Stimulated activated CD8-positive, alpha-beta memory T cell treated with anti-CD3 and anti-CD28 coated beads, Interleukin-15, amount 100 ng/mL, for 24 hours (primary cell): ENCODE measurements at regions not wholly inside any gene's neighbourhood (a gene's known extent, or its start where the extent isn't known, plus 50 kb on each side); places are given as distances from the start of the nearest gene placed in this dataset.
"Not testable (repeated sequence)": the region's sequence is repeated elsewhere in the genome, so short reads cannot be mapped to it uniquely, and the experiment has no call there.

Experiments used
- DNase-seq: peaks from one replicate; pipeline ENCODE4 v3.0.0-alpha.2; 2020; ENCODE audit warnings: low read depth

DNA sequence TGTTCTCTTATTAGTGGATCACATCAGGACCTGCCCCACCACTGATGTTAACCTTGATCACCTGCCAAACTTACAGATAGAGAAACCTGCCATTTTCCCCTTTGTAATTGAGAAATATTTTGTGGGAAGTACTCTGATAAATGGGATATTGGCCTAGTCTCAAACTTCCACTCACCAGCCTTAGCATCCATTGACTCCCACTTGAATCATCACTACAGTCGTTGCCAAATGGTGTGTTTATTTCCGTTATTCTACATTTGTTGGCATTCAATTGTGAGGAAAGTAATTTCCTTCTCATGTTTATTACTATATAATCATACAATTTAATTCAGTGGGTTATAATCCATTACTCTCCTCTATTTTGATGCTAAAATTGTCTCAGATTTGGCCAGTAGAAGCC, 156.4 kb upstream of the CXCL13 start:
- DNase-seq, result no peak

DNA sequence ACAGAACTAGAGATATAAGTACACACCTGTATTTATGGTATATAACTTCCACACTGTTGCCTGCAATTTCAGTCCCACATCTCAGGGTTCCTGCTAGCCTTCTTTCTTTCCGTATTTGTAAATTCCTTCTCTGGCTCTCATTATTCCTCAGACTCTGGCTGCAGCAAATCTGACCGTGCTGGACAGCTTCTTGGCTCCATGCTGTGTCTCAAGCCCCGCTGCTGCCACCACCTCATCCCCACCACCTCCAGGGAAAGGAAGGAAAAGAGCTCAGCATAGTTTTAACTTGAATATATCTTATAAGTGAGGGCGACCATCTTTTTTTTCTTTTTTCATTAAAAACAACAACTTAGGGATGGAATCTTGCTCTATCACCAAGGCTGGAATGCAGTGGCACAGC, 155.6 kb upstream of the CXCL13 start:
- no peak for DNase-seq

DNA sequence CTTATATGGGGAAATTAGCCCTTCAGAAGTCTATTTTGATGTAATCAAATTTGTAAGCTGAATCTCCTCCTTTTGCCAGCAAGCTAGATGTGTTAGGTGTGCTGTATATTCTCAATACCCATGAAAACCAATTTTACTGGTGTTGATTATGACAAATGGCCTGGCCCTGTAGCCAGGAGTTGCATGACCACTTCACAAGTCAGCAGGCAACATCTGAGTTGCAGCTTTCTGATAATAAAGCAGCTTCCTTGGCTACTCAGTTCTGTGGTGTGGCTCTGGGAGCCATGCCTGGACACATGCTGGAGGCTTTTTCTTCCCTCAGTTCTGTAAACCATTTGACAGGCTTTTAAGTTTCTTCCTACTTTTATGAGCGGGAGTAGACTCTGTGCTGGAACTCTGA, 154.1 kb upstream of the CXCL13 start:
- no peak for DNase-seq

DNA sequence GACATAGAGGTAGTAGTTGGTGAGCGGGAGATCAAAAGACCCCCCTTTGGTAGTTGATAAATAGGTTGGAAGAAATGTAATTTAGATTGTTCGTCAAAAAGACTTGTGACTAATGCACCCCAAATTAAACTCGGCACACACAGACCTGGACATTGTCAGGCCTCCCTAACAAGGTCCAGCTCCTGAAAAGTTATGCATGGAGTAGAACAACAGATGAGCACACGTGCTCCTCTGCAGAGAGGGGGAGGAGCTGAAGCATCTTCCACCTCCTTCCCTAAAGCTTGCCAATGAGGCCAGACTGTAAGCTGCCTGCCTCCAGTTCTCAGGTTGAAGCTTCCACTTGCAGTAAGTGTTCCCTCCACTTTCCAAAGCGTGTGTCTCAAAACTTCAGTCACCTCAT, 153.5 kb upstream of the CXCL13 start:
- not testable (repeated sequence) for DNase-seq

GRCh38 chr4:77453911-77454310, 151.7 kb upstream of the CXCL13 start:
- no peak for DNase-seq

- DNase-seq, result no peak
Measured at GRCh38 chr4:77454858-77455257, 150.8 kb upstream of the CXCL13 start.

- DNase-seq, result not testable (repeated sequence)
Measured at GRCh38 chr4:77464100-77464499, 141.5 kb upstream of the CXCL13 start.

DNA sequence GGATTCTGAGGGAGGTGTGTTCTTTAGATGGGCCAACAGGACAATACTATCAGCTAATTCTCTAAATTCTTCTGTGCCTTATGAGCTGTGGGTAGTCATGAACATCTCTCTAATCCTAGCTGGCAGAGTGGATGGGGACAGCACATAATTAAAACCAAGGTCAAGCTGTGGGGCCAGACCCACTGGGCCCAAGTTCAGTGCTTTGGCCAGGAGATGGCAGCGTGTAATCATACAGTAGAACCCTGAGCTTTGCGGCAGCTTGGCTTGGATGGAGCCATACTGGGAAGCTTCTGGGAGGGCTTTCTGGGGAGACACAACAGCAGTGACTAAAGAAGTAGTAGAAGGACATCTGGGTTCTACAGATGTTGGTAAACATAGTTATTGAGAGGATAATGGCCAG, 140.3 kb upstream of the CXCL13 start:
- no peak for DNase-seq

DNA sequence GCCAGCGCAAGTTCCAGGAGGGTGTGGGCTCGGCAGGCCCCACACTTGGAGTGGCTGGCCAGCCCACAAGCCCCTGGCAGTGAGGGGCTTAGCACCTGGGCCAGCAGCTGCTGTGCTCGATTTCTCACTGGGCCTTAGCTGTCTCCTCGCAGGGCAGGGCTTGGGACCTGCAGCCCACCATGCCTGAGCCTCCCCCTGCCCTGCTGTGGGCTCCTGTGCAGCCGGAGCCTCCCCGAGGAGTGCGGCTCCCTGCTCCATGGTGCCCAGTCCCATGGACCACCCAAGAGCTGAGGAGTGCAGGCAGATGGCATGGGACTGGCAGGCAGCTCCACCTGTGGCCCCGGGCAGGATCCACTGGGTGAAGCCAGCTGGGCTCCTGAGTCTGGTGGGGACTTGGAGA, 139.2 kb upstream of the CXCL13 start:
- no peak for DNase-seq

- no peak for DNase-seq
Measured at GRCh38 chr4:77471821-77472495, 133.7 kb upstream of the CXCL13 start.

GRCh38 chr4:77473509-77473908, 132.1 kb upstream of the CXCL13 start:
- no peak for DNase-seq

- DNase-seq, result no peak
Measured at GRCh38 chr4:77481856-77482255, 123.8 kb upstream of the CXCL13 start.

DNA sequence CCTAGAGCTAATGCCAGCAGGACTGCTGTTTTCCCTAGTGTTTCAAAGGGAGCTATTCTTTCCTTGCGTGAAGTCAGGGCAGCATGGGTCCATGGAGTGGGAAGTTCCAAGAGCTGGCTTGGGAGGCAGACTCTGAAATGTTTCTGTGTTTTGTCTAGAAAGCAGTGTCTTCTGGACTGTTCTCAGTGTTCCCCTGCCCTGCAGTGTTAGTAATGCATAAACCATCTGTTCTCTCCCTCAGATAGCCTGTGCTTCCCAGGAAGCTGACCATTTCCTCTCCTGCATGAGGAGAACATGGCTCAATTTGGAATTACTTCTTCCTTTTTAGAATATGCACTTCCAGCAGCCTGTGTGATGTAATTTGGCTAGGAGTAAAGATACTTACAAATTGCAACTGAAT, 116.7 kb upstream of the CXCL13 start:
- DNase-seq, result no peak

DNA sequence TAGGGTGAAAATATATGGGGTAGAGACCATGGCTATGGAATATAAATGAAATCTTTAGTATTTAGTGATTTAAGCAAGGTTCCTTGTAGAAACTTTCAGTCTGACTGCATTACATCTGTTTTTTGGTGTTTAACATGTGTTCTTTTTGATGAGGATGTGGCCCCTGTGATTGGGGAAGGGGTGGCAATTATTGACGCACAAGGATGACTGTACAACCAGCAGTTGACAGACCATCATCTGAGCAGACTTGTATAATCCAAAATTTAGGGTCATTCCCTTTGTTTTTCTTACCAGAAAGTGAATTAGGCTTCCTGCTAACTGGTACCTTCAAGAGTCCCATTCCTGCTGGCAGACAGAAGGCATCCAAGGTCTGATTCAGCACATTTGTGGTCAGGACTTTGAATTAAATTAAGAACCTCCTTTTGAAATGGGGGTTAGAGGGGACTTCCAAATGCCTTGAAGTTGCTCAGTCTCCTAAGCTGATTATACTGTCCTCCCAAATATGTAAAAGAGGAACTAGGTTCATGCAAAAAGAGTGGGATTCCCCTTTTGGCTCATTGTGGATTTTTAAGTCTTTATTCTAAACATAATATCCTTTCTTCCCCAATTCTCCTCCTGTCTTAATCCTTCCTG, 112.4 kb upstream of the CXCL13 start:
- DNase-seq, result no peak

GRCh38 chr4:77493829-77494551, 111.6 kb upstream of the CXCL13 start:
- no peak for DNase-seq

DNA sequence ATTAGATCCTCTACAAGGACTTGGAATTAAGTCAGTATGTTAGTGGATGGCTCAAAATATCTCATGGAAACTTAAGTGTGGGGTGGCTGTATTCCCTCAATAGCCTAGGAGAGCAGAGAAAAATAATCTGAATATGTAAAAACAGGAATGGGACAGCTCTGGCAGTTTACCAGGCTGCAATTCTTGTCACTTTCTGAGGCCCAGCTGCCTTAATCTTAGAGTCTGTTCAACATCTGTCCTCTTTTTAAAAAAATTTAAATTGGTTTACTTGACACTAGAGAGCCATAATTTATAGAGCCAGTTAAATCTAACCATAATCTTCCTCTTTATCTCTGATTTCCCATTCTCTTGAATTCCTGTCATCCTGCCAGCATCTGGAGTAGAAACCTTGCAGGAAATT, 109.2 kb upstream of the CXCL13 start:
- no peak for DNase-seq

DNA sequence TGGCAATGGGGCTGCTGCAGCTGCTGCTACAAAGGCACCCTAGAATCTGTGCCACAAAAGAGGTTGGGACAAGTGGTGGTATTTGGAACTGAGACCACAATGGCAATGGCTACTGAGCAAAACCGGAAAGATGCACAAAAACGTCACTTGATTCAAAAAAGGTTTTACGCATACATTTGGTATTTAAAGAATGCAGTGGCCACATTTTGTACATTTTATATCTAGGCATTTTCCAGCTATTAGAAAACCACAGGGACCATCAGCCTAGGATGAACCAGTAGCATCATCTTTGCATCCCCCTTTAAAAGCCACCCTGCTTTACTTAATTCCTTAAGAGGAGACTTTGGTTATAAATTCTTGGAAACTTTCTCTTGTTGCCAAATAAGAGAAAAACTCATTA, 104.8 kb upstream of the CXCL13 start:
- DNase-seq, result no peak

DNA sequence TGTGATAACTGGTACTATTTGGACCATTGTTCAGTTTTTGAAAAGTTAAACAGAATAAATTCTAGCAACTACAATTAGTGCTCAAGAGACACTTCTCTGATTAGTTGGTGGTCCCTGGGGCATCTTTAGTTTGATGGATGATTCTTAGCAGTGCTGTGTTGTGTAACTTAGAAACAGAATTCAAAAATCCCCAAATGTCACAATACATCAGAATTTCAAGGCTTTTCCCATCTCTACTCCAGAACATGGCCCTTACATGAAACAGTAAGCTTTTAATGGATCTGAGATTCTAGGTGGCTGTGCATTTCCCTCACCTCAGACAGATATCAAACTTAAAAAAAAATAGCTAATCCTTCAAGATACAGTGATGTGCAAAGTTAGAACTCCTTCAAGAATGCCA, 104.4 kb upstream of the CXCL13 start:
- no peak for DNase-seq

GRCh38 chr4:77501851-77502250, 103.8 kb upstream of the CXCL13 start:
- DNase-seq, result no peak

DNA sequence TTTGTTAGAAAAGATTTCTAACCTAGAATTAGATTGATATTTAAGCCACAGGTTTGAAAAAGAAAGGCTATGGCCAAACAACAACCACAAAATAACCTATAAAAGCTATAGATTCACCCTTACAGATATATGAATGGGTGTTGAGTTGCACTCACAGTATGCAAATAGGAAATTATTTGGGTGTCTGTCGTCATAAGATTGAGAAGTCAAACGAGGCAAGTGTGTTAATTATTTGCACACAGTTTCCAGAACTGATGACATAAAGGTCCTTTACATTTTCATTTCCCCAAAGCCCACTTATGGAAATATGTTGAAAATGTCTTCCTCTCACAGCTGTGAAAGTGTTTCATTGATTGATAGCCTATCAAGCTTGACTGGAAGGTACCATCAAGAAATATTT, 101.2 kb upstream of the CXCL13 start:
- no peak for DNase-seq

- DNase-seq, result no peak
Measured at GRCh38 chr4:77505275-77505957, 100.2 kb upstream of the CXCL13 start.

GRCh38 chr4:77505958-77506319, 99.7 kb upstream of the CXCL13 start:
- DNase-seq, result no peak

GRCh38 chr4:77510367-77510766, 95.3 kb upstream of the CXCL13 start:
- no peak for DNase-seq
